ENCODE measurements at regions not wholly inside any gene's neighbourhood (a gene's known extent, or its start where the extent isn't known, plus 50 kb on each side); places are given as distances from the start of the nearest gene placed in this dataset.

DNA sequence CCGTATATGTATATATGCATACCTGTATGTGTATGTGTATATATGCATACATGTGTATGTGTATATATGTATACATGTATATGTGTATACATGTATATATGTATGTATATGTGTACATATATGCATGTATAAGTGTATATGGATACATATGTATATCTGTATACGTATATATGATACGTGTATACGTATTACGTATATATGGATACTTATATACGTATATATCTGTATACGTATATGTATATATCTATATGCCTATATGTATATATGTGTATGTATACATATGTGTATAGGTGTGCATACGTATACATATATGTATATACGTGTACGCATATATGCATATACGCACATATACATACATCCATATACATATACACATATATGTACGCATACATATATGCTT is 681.6 kb upstream of the ANO3 start:
- Mint-ChIP-seq H3K27me3 (ENCODE audit: low read depth) (no peaks in the 10 kb centered on the region), H3K9me3 (peaks cover 25% of the 10 kb centered on the region), H3K4me1 (ENCODE audit: low read depth) (no peaks in the 10 kb centered on the region), H3K36me3 (ENCODE audit: insufficient read depth) (no peaks in the 10 kb centered on the region), H3K4me3 (no peak overlapping the region)
- no peak for DNase-seq
- ATAC-seq: no peak

DNA sequence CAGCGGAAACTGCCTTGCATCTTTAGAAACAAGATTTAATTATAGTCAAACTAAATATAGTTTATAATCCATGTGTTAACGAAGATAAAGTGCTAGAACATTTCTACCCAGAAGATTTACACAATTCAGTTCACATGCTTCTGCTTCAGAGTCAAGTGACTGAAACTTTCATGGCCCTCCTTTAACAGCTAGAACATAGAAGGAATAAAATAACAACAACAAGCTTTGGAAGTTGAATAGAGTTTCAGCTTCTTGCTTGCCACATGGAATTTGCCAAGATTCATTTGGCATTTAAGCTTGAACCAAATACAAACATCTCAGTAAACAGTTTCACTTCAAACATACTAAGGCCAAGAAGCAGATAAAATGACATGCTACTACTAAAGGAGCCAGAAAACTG is 676.3 kb upstream of the ANO3 start:
- Mint-ChIP-seq H3K27me3 (ENCODE audit: low read depth) (no peaks in the 10 kb centered on the region), H3K4me1 (ENCODE audit: low read depth) (no peaks in the 10 kb centered on the region), H3K4me3 (no peak overlapping the region), H3K9me3 (peaks cover 15% of the 10 kb centered on the region), H3K36me3 (ENCODE audit: insufficient read depth) (no peaks in the 10 kb centered on the region)
- DNase-seq (no peak), ATAC-seq (no peak)

DNA sequence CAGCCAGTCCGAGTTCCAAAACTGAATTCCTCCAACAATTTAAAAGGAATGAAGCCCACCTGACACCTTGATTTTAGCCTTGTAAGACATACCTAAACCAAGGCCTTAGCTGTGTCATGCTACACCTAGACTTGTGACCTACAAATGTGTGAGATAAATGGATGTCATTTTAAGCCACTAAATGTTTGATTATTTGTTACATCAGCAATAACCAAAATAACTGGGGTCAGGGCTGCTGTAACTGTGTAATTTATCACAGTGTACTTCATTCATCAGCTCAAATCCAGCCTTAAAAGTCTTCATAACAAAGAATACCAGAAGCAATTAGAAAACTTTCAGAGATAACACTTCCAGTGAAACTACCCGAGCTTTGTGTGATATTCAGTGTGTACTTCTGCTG is 673.0 kb upstream of the ANO3 start:
- DNase-seq (no peak), ATAC-seq (no peak)
- no peaks in the 10 kb centered on the region for H3K36me3 Mint-ChIP-seq (ENCODE audit: insufficient read depth)
- no peak overlapping the region for H3K4me3 Mint-ChIP-seq
- no peaks in the 10 kb centered on the region for H3K4me1 Mint-ChIP-seq (ENCODE audit: low read depth)
- H3K9me3 Mint-ChIP-seq: peaks cover 4% of the 10 kb centered on the region
- no peaks in the 10 kb centered on the region for H3K27me3 Mint-ChIP-seq (ENCODE audit: low read depth)

DNA sequence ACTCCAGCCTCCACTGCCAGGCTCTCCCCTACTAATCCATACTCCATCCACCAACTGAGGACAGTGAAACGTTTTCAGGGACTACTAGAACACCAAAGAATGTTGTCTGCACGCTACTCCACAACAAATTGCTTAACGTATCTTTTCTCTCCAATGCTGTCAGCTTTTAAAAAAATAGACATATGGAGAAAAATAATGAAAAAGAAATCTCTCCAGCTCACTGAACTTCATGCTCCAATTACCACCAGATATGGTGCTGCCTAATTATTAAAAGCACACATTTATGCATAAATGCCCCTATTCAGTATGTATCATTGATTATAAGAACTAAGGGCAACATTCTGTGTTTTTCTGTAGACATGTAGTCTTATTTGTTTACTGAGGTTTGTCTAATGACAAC is 672.2 kb upstream of the ANO3 start:
- no peaks in the 10 kb centered on the region for H3K4me1 Mint-ChIP-seq (ENCODE audit: low read depth)
- H3K36me3 Mint-ChIP-seq (ENCODE audit: insufficient read depth): no peaks in the 10 kb centered on the region
- ATAC-seq: no peak
- DNase-seq: no peak
- H3K27me3 Mint-ChIP-seq (ENCODE audit: low read depth): no peaks in the 10 kb centered on the region
- no peak overlapping the region for H3K4me3 Mint-ChIP-seq
- peaks cover under 1% of the 10 kb centered on the region for H3K9me3 Mint-ChIP-seq

DNA sequence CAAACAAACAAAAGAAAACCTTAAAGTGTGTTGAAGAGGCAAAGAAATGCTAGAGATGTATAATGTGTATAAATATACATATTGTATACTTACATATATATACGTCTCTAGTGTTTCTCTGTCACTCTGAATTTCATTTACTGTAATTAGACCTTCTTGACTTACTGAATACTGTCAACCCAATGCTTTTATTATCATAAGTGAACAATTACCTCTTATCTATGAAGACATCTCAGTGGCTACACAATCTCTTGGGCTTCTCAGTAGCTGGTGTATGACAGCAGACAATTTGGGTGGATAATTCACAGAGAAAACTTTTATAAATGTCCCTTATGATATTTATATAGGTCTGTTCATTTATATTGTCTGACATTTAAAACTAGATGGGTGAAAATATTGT is 664.1 kb upstream of the ANO3 start:
- ATAC-seq (no peak), DNase-seq (no peak)
- Mint-ChIP-seq H3K9me3 (peaks cover 10% of the 10 kb centered on the region), H3K4me3 (no peak overlapping the region), H3K36me3 (ENCODE audit: insufficient read depth) (no peaks in the 10 kb centered on the region), H3K4me1 (ENCODE audit: low read depth) (no peaks in the 10 kb centered on the region), H3K27me3 (ENCODE audit: low read depth) (no peaks in the 10 kb centered on the region)

DNA sequence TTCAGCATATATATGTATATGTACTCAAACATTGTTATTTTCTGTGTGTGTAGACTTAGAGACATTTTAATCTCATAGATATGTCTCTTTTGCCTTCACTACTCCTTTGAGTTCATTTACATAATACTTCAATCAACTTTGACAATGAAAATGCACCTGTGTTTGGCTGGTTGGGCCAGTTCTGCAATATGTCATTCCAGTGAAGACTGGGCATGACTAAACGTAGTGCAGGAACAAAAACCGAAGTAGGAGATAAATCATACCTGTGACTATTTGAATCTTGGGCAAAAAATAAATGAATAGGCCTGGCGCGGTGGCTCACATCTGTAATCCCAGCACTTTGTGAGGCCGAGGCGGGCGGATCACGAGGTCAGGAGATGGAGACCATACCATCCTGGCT is 640.0 kb upstream of the ANO3 start:
- DNase-seq: no peak
- peaks cover 23% of the 10 kb centered on the region for H3K9me3 Mint-ChIP-seq
- no peak overlapping the region for H3K4me3 Mint-ChIP-seq
- H3K4me1 Mint-ChIP-seq (ENCODE audit: low read depth): no peaks in the 10 kb centered on the region
- no peaks in the 10 kb centered on the region for H3K27me3 Mint-ChIP-seq (ENCODE audit: low read depth)
- no peaks in the 10 kb centered on the region for H3K36me3 Mint-ChIP-seq (ENCODE audit: insufficient read depth)
- no peak for ATAC-seq

DNA sequence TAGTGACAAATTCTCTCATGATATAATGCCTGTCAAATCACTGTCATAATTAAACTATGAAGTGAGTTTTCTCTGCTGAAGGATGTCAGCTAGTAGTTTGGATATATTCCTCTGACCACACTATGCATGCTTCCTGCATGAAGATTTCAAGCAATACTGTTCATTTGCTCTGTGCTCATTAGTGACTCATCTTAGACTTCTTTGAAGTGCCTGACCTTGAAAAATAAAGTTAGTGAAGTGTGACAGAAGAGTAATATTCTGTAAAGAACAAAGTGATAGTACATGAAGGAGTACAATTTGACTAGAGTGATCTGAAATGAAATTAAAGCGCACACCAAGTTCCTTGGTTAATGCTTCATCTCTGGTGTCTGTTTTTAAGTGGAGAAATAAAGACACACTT is 629.5 kb upstream of the ANO3 start:
- Mint-ChIP-seq H3K4me1 (ENCODE audit: low read depth) (no peaks in the 10 kb centered on the region), H3K9me3 (peaks cover 14% of the 10 kb centered on the region), H3K27me3 (ENCODE audit: low read depth) (no peaks in the 10 kb centered on the region), H3K4me3 (no peak overlapping the region), H3K36me3 (ENCODE audit: insufficient read depth) (no peaks in the 10 kb centered on the region)
- DNase-seq (no peak), ATAC-seq (no peak)

DNA sequence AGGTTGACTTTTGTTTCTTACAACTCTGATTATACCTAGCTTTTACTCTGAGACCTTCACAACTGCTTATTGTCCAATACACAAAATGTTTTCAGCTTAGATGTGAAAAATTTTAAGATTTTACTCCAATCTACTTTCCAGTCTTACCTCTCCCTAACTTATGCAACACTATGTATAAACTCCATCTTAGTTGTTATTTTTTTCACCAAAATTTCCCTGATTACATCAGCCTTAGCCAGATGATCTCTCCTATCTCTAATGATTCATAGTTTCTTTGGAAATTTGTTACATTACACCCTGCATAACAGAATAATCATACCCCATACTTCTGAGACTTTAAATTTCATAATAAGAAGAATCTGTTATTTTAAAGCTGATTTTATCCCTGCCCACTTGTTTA is 621.0 kb upstream of the ANO3 start:
- Mint-ChIP-seq H3K36me3 (ENCODE audit: insufficient read depth) (no peaks in the 10 kb centered on the region), H3K4me1 (ENCODE audit: low read depth) (no peaks in the 10 kb centered on the region), H3K27me3 (ENCODE audit: low read depth) (no peaks in the 10 kb centered on the region), H3K4me3 (no peak overlapping the region), H3K9me3 (peaks cover 19% of the 10 kb centered on the region)
- ATAC-seq (no peak), DNase-seq (no peak)

DNA sequence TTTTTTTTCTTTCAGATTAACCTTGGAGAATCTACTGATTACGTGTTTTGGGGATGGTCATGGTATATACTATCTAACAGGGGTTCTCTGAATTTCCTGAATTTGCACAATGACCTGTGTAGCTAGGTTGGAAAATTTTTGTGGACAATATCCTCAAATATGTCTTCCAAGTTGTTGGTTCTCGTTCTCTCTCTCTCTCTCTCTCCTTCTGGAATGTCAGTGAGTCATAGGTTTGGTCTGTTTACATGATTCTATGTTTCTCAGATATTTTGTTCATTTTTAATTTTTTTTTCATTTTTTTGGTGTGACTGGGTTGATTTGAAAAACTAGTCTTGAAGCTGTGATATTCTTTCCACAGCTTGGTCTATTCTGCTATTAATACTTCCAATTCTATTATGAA is 604.0 kb upstream of the ANO3 start:
- Mint-ChIP-seq H3K27me3 (ENCODE audit: low read depth) (no peaks in the 10 kb centered on the region), H3K4me3 (no peak overlapping the region), H3K36me3 (ENCODE audit: insufficient read depth) (no peaks in the 10 kb centered on the region), H3K4me1 (ENCODE audit: low read depth) (no peaks in the 10 kb centered on the region), H3K9me3 (peaks cover 25% of the 10 kb centered on the region)
- DNase-seq (no peak), ATAC-seq (no peak)

DNA sequence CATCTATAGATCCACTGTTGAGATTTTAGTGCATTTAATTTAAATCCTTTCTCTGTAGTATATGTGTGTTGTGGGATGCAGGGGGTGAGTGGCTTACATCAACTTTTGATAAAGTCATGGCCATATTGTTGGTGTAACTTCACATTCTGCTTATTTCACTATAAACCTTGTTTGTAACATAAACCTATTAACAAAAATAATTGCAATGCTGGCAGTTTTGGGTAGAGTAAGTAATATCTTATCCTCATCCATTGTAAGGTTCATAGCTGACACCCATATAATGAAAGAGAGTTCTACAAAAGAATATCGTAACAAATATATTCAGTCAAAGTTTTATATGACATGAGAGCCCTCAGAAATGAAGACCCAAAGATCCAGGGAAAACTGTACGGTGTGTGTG is 601.7 kb upstream of the ANO3 start:
- Mint-ChIP-seq H3K9me3 (peaks cover 16% of the 10 kb centered on the region), H3K4me1 (ENCODE audit: low read depth) (no peaks in the 10 kb centered on the region), H3K27me3 (ENCODE audit: low read depth) (no peaks in the 10 kb centered on the region), H3K4me3 (no peak overlapping the region), H3K36me3 (ENCODE audit: insufficient read depth) (no peaks in the 10 kb centered on the region)
- DNase-seq (no peak), ATAC-seq (no peak)

DNA sequence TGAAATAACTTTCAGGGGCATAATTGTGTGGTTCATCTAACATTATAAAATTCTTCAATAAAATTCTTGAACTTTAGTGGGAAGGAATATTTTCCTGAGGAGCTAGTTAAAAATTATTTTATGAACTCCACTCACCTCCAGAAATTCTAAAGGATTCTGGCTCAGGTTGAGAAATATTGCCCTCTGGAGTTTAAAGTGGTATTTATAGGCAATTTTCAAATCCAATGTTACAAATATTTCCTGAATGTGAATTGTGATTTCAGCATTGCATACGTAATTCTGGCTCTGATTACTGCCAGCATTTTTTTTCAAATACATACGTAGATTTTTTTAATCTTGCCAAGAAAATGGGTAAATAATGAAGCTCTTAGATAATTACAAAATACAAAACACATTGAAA is 598.2 kb upstream of the ANO3 start:
- peaks cover 4% of the 10 kb centered on the region for H3K9me3 Mint-ChIP-seq

DNA sequence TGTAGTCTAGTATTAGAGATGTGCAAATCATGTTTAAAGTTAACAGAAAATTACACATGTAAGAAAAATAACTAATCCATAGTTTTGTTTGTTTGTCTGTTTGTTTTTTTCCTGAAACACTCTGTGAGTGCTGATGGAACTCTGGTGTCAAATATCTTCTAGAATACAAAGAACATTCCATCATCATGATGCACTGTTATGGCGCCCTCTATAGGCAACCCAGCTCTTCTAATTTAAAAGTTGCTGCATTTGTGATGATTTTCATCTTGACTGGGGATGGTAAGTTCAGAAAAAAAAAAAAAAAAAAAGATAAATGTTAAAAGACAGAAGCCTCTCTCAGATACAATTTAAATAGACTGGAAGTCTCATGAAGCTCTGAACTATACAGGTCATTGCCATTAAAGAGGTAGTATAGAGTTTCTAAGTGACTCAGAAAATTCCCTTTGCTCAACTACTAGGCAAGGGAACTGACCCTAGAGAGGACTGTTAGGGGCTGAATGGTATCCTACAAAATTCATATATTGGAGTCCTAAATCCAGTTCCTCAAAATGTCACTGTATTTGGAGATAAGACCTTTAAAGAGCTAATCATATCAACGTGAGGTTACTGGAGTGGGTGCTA is 597.2 kb upstream of the ANO3 start:
- Mint-ChIP-seq H3K4me3 (no peak overlapping the region), H3K36me3 (ENCODE audit: insufficient read depth) (no peaks in the 10 kb centered on the region), H3K4me1 (ENCODE audit: low read depth) (no peaks in the 10 kb centered on the region), H3K27me3 (ENCODE audit: low read depth) (no peaks in the 10 kb centered on the region), H3K9me3 (peaks cover 4% of the 10 kb centered on the region)
- DNase-seq: no peak
- ATAC-seq: no peak

More for the DNA sequence above, 598.2 kb upstream of the ANO3 start:
- ATAC-seq (no peak), DNase-seq (no peak)
- Mint-ChIP-seq H3K36me3 (ENCODE audit: insufficient read depth) (no peaks in the 10 kb centered on the region), H3K27me3 (ENCODE audit: low read depth) (no peaks in the 10 kb centered on the region), H3K4me3 (no peak overlapping the region), H3K4me1 (ENCODE audit: low read depth) (no peaks in the 10 kb centered on the region)

DNA sequence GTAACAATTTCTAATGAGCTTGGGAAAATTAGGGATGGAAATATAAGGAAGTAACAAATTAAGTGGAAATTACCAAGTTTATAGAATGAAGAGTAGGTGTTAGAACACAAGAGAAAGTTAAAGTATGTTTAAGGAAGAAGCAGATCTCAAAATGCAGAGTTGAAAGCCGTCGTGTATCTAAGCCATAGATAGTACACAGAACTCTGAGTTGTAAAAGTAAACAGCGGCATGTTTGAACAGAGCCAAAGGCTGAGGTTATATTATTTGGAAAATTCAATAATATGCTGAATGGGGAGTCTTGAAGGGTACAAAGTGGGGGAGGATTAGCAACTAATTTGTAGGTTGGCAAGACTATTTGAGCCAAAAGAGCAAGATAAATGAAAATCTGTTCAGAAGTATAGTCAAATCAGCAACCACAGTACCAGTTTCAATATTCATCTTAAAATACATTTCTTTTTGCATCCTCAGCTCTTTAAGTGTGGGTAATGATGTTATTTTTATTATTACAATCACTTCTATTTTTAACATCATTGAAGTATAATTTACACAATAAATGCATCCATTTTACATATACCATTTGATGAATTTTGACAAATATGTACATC is 594.8 kb upstream of the ANO3 start:
- DNase-seq (no peak), ATAC-seq (no peak)
- Mint-ChIP-seq H3K27me3 (ENCODE audit: low read depth) (no peaks in the 10 kb centered on the region), H3K4me1 (ENCODE audit: low read depth) (no peaks in the 10 kb centered on the region), H3K4me3 (no peak overlapping the region), H3K9me3 (peaks cover 9% of the 10 kb centered on the region), H3K36me3 (ENCODE audit: insufficient read depth) (no peaks in the 10 kb centered on the region)

DNA sequence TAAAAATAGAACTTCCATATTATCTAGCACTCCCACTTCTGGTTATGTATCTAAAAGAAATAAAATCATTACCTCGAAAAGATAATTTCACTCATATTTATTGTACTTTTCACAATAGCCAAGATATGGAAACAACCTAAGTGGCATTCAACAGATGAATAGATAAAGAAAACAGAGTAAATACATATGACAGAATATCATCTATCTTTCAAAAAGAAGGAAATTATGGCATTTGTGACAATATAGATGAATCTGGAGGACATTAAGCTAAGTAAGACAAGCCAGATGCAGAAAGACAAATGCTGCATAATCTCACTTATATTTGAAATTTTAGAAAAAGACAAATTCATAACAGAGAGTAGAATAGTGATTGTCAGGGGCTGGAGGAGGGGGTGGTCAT is 590.0 kb upstream of the ANO3 start:
- no peak overlapping the region for H3K4me3 Mint-ChIP-seq
- H3K36me3 Mint-ChIP-seq (ENCODE audit: insufficient read depth): no peaks in the 10 kb centered on the region
- no peak for DNase-seq
- H3K9me3 Mint-ChIP-seq: peaks cover 7% of the 10 kb centered on the region
- no peak for ATAC-seq
- no peaks in the 10 kb centered on the region for H3K27me3 Mint-ChIP-seq (ENCODE audit: low read depth)
- no peaks in the 10 kb centered on the region for H3K4me1 Mint-ChIP-seq (ENCODE audit: low read depth)

DNA sequence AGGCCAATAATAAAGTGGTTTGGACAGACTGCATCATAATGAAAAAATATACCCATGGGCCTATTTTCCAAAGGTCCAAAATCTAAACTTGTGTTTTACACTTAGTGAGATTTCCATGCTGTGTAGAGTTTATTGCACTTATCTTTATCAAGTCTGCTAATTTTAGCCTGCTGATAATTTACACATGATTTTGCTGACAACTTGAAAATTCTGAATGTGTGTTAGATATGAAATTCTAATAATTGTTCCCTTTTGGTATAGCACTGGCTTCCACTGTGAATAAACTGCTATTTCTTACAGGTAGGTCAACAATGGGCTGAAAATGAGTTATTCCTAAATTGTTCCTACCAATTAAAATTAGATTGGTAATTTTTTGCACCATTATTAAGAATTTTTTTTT is 589.1 kb upstream of the ANO3 start:
- H3K4me1 Mint-ChIP-seq (ENCODE audit: low read depth): no peaks in the 10 kb centered on the region
- no peak for DNase-seq
- ATAC-seq: no peak
- H3K9me3 Mint-ChIP-seq: peaks cover 5% of the 10 kb centered on the region
- H3K36me3 Mint-ChIP-seq (ENCODE audit: insufficient read depth): no peaks in the 10 kb centered on the region
- no peaks in the 10 kb centered on the region for H3K27me3 Mint-ChIP-seq (ENCODE audit: low read depth)
- H3K4me3 Mint-ChIP-seq: no peak overlapping the region

DNA sequence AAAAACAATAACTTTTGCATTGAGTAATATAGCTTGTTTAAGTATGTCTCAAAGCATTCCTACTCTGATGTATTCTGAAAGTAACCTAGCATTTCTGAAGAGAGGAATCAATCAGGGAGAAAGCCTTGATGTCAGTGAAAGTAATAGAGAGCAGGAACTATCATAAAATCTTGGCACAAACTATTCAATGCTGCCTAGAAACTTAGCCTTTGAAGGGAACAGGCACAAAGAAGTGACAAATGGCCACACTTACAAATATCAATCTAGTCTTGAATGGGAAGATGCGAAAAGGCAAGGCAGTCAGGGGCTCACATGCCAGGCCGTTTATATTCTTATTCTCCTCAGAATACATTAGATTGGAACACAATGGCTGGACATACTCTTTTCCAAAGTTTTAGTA is 576.5 kb upstream of the ANO3 start:
- H3K36me3 Mint-ChIP-seq (ENCODE audit: insufficient read depth): no peaks in the 10 kb centered on the region
- DNase-seq (no peak), ATAC-seq (no peak)
- no peak overlapping the region for H3K4me3 Mint-ChIP-seq
- no peaks in the 10 kb centered on the region for H3K27me3 Mint-ChIP-seq (ENCODE audit: low read depth)
- peaks cover 8% of the 10 kb centered on the region for H3K9me3 Mint-ChIP-seq
- no peaks in the 10 kb centered on the region for H3K4me1 Mint-ChIP-seq (ENCODE audit: low read depth)
